ENCODE measurements at regions not wholly inside any gene's neighbourhood (a gene's known extent, or its start where the extent isn't known, plus 50 kb on each side); places are given as distances from the start of the nearest gene placed in this dataset.
"Not testable (repeated sequence)": the region's sequence is repeated elsewhere in the genome, so short reads cannot be mapped to it uniquely, and the experiment has no call there.

DNA sequence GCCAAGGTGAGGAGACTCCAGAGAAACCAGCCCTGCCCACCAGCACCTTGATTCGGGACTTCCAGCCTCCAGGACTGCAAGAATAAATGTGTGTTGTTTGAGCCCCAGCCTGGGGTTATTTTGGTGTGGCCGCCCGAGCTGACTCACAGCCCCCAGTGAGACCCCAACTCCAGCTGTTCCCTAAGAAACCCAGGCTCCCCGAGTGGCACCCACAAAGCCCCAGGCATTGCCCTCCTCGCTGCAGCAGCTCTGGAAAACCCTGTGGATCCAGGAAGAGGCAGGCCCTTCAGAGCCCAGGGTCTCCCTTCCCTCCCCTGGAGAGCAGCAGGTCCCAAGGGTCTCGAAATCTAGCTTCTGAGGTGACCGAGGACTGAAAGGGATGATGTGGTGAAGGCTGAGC, 69.2 kb upstream of the PPP1R26 start:
- H3K4me3 ChIP-seq (ENCODE audit: control insufficient read depth, low read depth, low read length) = no peak overlapping the region
- no peak for DNase-seq (ENCODE audit: low read depth)
- TF ChIP-seq, protein P1, sequence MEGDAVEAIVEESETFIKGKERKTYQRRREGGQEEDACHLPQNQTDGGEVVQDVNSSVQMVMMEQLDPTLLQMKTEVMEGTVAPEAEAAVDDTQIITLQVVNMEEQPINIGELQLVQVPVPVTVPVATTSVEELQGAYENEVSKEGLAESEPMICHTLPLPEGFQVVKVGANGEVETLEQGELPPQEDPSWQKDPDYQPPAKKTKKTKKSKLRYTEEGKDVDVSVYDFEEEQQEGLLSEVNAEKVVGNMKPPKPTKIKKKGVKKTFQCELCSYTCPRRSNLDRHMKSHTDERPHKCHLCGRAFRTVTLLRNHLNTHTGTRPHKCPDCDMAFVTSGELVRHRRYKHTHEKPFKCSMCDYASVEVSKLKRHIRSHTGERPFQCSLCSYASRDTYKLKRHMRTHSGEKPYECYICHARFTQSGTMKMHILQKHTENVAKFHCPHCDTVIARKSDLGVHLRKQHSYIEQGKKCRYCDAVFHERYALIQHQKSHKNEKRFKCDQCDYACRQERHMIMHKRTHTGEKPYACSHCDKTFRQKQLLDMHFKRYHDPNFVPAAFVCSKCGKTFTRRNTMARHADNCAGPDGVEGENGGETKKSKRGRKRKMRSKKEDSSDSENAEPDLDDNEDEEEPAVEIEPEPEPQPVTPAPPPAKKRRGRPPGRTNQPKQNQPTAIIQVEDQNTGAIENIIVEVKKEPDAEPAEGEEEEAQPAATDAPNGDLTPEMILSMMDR (IDR thresholded peaks at IDR 0.05; ENCODE audit: control insufficient read depth, insufficient read depth, low read depth, low read length, missing control alignments) = no peak

DNA sequence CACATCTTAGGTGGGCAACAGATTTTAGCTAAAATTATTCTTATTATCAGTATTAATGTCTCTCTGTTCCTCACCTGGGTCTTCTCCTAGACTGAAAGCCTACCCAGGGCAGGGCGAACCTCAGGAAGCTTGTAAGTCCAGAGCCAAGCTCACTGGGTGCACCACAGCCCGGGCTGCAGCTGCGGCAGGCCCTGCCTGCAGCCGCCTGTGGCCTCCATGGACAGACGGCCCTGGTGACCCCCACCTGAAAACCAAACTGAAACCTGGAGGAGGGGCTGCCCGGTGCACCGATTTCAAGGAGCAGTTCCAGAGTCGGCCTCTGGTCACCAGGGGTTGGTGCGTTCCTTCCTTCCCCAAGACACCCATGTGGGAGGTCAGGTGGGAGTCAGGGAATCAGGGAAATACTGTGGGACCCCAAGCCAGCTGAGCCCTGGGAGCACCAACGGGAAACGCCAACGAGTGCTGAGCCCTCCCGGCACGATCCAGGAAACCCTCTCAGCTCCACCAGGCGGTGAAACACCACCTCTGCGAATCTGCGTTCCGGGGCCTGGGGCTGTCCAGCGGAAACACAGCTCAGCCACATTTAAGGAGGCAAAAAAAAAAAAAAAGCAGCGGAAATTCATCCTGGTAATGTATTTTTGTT, 68.6 kb upstream of the PPP1R26 start:
- H3K4me3 ChIP-seq (ENCODE audit: control insufficient read depth, low read depth, low read length) = no peak overlapping the region
- TF ChIP-seq, protein P1 (IDR thresholded peaks at IDR 0.05; ENCODE audit: control insufficient read depth, insufficient read depth, low read depth, low read length, missing control alignments) = no peak
- DNase-seq (ENCODE audit: low read depth) = no peak

DNA sequence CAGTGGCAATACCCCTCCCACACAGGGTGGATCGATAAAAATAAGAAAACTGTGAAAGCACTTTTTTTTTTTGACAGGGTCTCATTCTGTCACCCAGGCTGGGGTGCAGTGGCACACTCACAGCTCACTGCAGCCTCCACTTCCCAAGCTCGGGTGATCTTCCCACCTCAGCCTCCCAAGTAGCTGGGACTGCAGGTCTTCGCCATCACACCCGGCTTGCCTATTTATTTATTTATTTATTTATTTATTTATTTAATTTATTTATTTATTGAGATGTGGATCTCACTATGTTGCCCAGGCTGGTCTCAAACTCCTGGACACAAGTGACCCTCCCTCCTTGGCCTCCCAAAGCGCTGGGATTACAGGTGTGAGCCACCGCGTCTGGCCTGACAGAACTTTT, 68.0 kb upstream of the PPP1R26 start:
- not testable (repeated sequence) for DNase-seq (ENCODE audit: low read depth); H3K4me3 ChIP-seq (ENCODE audit: control insufficient read depth, low read depth, low read length)

DNA sequence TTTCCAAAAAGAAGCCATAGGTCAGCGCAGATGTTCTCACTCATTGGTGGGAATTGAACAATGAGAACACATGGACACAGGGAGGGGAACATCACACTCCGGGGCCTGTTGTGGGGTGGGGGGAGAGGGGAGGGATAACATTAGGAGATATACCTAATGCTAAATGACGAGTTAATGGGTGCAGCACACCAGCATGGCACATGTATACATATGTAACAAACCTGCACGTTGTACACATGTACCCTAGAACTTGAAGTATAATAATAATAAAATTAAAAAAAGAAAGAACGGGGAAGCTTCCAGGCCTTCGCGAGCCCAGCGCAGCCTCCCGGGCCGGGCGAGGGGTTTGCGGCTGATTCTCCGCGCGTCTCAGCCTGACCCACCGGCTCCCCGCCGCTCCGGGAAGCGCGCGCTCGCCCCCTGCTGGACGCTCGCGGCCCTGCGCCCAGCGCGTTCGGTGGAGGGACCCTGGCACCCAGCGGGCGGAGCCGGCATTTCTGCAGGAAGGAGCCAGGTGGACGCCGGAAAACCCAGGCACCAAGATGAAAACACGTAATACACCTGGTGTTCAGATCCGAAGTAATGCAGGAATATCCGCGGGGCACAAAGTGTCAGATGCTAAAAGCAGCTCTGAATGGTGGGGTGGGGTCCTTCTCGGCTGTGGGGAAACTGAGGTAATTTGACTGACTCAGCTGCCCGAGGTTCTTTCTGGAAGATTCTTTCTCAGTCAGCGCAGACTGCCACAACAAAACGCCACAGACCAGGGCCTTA, 67.1 kb upstream of the PPP1R26 start:
- H3K4me3 ChIP-seq (ENCODE audit: control insufficient read depth, low read depth, low read length); DNase-seq (ENCODE audit: low read depth): not testable (repeated sequence)
- TF ChIP-seq, protein P1 (IDR thresholded peaks at IDR 0.05; ENCODE audit: control insufficient read depth, insufficient read depth, low read depth, low read length, missing control alignments) = peak; percentile 81

DNA sequence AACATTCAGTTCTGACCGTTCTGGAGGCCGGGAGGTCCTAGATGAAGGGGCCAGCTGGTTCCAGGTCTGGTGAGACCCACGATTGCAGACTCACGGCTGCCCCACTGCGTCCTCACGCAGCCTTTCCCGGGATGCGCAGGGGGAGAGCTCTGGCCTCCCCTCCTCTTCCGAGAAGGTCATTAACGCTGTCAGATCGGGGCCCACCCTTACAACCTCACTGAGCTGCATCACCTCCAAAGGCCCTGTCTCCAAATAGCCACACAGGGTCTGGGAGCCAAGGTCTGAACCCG, 66.6 kb upstream of the PPP1R26 start:
- DNase-seq (ENCODE audit: low read depth) = no peak
- H3K4me3 ChIP-seq (ENCODE audit: control insufficient read depth, low read depth, low read length) = no peak overlapping the region
- TF ChIP-seq, protein P1 (IDR thresholded peaks at IDR 0.05; ENCODE audit: control insufficient read depth, insufficient read depth, low read depth, low read length, missing control alignments) = no peak

DNA sequence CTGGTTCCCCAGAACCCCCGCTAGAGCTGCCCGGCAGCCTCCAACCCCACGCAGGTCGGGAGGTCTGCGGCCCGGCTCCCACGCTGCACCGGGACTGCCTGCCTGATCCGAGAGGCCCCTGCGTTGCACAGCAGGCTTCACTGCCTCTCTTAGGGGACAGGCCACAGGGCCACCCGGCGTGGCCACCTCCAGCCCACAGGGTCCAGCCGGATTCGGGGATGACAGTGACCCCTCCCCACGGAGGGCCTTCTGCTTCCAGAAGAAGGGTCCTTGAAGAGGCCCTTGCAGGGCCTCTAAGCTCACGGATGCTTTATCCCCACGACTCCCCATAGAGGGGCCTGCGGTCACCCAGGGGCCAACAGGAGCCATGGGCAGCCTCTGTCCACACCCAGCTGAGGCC, 66.1 kb upstream of the PPP1R26 start:
- no peak overlapping the region for H3K4me3 ChIP-seq (ENCODE audit: control insufficient read depth, low read depth, low read length)
- DNase-seq (ENCODE audit: low read depth) = no peak
- TF ChIP-seq, protein P1 (IDR thresholded peaks at IDR 0.05; ENCODE audit: control insufficient read depth, insufficient read depth, low read depth, low read length, missing control alignments) = no peak

DNA sequence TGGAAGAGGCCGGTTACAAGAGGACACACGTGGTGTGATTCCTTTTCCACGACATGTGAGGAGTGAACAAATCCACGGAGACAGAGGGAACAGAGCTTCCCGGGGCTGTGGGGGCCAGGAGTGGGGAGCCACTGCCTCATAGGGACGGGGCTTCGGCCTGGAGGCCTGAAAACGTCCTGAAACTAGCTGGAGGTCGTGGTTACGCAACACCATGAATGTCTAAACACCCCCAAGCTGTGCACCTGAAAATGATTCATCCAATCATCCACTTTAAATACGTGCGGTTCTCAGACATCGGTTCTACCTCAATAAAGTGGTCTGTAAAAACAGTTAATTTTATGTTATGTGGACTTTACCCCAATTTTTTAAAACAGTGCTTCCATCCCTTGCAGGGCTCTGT, 65.3 kb upstream of the PPP1R26 start:
- TF ChIP-seq, protein P1 (IDR thresholded peaks at IDR 0.05; ENCODE audit: control insufficient read depth, insufficient read depth, low read depth, low read length, missing control alignments) = no peak
- no peak overlapping the region for H3K4me3 ChIP-seq (ENCODE audit: control insufficient read depth, low read depth, low read length)
- no peak for DNase-seq (ENCODE audit: low read depth)

Measured in AG09309 (cell line).